Bronchial epithelial cell (primary cell): ENCODE measurements at regions not wholly inside any gene's neighbourhood (a gene's known extent, or its start where the extent isn't known, plus 50 kb on each side); places are given as distances from the start of the nearest gene placed in this dataset.

Source experiments
- DNase-seq: peaks from one replicate; pipeline ENCODE4 v3.0.0-alpha.2; 2010; ENCODE audit warnings: low read depth
- FAIRE-seq: peaks from 2 replicates; lab custom pipeline; 2011; peaks lifted over from hg19 to GRCh38; lab: Jason Lieb, UNC
- H3K27me3 ChIP-seq: 2 replicates; pipeline ENCODE4 v1.5.1; 2011; ENCODE audit warnings: low read length; ENCODE audit not compliant: control insufficient read depth, insufficient read depth
- H3K36me3 ChIP-seq: 2 replicates; pipeline ENCODE4 v1.5.1; 2011; ENCODE audit warnings: low read length; ENCODE audit not compliant: control insufficient read depth, insufficient read depth
- H3K4me3 ChIP-seq: 2 replicates; pipeline ENCODE4 v1.5.1; 2011; ENCODE audit warnings: mild to moderate bottlenecking, low read depth, low read length, control low read depth
- TF ChIP-seq, protein P1 (sequence below): IDR thresholded peaks from 2 replicates; pipeline ENCODE4 v1.5.1; 2011; ENCODE audit warnings: mild to moderate bottlenecking, moderate library complexity, low read length, control low read depth, inconsistent platforms; ENCODE audit not compliant: insufficient read depth, severe bottlenecking

DNA sequence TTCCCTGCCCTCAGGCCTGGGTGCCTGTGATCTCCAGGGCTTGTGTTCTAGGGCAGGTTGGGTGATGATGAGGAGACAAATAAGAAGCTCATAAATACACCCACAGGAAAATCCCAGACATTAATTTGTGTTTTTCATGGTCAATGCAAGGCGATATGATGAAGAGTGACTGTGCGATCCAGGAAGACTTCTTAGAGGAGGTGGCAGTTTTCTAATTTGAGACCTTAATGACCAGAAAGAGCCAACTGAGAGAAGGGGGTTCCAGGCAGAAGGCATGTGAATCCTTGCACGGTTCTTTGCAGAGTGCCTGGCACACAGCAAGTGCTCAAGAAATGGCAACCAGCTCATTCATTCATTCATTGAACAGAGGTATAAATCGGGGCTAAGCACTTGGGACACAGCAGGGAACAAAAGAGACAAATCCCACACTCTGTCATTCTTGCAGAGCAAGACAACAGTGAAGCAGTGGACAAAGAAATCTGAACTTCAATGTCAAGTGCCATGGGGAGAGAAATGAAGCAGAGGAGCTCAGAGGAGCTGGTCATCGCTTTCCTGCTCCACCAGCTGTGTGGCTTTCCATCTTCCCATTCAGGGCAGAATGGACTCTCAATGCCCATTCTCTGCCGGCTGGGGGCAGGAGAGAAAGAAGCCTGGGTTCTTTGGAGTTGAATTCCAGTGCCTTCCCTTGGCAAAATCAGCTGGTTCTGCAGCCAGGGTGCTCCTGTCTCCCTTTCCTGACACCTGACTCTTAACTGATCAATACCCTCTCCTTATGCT is 128.3 kb downstream of the AACS start:
- no peaks in the 10 kb centered on the region for H3K36me3 ChIP-seq

DNA sequence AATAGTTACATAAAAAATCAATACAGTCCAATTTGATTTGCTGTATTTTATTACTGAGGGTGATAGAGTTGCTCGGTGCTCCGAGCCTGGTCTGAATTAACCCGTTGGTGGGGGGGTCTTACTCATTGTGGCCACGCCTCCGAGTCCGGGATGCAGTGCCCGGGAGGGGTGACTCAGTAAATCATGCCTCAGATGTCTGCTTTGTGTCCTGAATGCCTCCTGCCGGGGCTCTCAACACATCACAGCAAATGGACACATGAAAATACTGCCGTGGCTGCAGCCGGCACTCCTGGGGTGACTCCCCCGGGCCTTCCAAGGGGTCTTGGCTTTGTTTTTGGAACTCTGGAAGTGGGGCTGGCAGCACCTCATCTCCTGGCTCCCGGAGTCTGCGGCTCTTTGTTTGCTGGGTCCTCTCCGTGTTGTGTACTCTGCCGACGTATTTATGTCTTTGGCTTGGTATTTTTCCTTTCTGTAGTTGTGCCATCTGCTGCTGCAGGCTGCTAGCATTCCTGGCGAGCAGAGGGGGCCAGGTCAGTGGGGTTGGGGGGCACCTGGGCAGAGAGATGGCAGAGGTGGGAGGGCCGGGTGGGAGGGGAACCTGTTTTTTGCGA is 129.0 kb downstream of the AACS start:
- H3K36me3 ChIP-seq: no peaks in the 10 kb centered on the region
- TF ChIP-seq, protein P1, sequence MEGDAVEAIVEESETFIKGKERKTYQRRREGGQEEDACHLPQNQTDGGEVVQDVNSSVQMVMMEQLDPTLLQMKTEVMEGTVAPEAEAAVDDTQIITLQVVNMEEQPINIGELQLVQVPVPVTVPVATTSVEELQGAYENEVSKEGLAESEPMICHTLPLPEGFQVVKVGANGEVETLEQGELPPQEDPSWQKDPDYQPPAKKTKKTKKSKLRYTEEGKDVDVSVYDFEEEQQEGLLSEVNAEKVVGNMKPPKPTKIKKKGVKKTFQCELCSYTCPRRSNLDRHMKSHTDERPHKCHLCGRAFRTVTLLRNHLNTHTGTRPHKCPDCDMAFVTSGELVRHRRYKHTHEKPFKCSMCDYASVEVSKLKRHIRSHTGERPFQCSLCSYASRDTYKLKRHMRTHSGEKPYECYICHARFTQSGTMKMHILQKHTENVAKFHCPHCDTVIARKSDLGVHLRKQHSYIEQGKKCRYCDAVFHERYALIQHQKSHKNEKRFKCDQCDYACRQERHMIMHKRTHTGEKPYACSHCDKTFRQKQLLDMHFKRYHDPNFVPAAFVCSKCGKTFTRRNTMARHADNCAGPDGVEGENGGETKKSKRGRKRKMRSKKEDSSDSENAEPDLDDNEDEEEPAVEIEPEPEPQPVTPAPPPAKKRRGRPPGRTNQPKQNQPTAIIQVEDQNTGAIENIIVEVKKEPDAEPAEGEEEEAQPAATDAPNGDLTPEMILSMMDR: no peak
- FAIRE-seq (no peak), DNase-seq (peak; percentile 32)
- no peak overlapping the region for H3K4me3 ChIP-seq
- H3K27me3 ChIP-seq: peaks cover 12% of the 10 kb centered on the region

More for the DNA sequence above, 128.3 kb downstream of the AACS start:
- TF ChIP-seq, protein P1: no peak
- Histone ChIP-seq H3K27me3 (peaks cover 19% of the 10 kb centered on the region), H3K4me3 (no peak overlapping the region)
- no peak for DNase-seq
- no peak for FAIRE-seq

DNA sequence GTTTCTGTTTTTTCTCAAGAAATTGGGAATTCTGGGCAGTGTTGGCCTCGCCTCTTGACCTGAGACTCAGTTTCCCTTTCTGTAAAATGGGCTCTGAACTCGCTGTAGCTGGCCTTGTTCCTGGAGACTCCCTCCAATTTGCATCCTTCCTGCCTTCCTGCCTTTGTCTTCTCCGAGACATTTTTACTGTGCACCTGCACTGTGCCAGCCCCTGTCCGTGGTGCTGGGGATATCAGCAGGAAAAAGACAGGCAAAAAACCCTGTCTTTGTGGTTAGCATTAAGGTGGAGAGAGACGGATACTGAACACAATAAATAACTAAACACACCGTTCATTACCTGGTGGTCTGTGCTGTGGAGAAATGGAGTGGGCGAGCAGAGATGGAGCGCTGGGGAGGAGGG is 129.8 kb downstream of the AACS start:
- DNase-seq (no peak), FAIRE-seq (no peak)
- TF ChIP-seq, protein P1: no peak
- Histone ChIP-seq H3K36me3 (no peaks in the 10 kb centered on the region), H3K27me3 (peaks cover 8% of the 10 kb centered on the region), H3K4me3 (no peak overlapping the region)

DNA sequence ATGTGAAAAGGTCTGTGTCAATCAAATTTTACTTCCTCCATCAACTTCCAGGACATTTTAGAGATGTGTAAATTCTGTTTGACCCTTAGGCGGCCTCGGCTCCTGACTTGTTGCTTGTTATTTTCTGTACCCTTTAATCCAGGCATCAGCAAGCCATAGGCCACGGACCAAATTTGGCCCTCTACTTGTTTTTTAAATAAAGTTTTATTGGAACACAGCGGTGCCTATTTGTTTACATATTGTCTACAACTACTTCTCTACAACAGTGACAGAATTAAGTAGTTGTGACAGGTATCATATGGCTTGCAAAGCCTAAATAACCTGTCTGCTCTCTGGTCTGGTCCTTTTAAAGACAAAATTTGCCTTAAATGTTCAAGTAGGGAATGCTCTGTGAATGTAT is 132.1 kb downstream of the AACS start:
- H3K4me3 ChIP-seq: no peak overlapping the region
- TF ChIP-seq, protein P1: no peak
- FAIRE-seq (no peak), DNase-seq (no peak)
- H3K27me3 ChIP-seq: peaks cover 6% of the 10 kb centered on the region
- no peaks in the 10 kb centered on the region for H3K36me3 ChIP-seq

DNA sequence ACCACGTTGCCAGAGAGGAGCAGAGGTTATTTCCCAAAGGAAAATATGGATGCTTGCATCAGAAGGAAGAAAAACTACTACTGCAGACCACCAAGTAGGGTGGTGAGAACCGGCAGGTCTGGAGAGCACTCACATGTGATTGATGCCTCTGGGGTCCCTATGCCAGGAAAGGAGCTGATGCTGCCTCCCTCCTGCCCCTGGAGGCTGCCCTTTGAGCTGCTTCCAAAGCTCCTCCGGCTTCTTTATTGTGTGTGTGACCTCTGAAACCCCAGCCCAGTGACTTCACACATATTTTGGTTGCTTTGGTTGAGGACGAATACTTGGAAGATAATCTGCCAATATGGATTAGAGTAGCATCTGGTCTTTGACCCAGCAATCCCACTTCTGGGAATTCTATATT is 133.4 kb downstream of the AACS start:
- no peak for FAIRE-seq
- H3K4me3 ChIP-seq: no peak overlapping the region
- TF ChIP-seq, protein P1: no peak
- H3K36me3 ChIP-seq: no peaks in the 10 kb centered on the region
- H3K27me3 ChIP-seq: peaks cover 2% of the 10 kb centered on the region
- no peak for DNase-seq

DNA sequence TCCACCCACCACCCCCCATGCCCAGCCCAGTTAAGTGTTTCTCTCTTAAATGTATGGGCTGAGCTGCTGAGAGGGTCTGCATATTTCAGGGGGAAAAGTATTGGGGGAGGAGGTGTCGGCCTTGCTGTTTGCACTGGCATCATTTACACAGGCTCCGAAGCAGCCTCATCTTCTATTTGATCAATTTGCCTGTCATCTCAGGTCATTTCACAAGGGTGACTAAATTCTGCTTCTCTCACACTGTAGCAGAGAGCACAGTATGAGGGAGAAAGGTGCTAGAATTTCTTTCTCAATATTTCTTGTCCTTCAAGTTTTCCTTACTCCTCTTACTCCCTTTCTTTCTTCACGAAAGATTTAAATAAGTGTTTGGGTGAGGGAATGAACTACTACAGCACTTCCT is 135.9 kb downstream of the AACS start:
- no peaks in the 10 kb centered on the region for H3K36me3 ChIP-seq
- H3K4me3 ChIP-seq: no peak overlapping the region
- FAIRE-seq (no peak), DNase-seq (no peak)
- TF ChIP-seq, protein P1: no peak
- H3K27me3 ChIP-seq: no peaks in the 10 kb centered on the region
